ENCODE measurements at regions not wholly inside any gene's neighbourhood (a gene's known extent, or its start where the extent isn't known, plus 50 kb on each side); places are given as distances from the start of the nearest gene placed in this dataset.

DNA sequence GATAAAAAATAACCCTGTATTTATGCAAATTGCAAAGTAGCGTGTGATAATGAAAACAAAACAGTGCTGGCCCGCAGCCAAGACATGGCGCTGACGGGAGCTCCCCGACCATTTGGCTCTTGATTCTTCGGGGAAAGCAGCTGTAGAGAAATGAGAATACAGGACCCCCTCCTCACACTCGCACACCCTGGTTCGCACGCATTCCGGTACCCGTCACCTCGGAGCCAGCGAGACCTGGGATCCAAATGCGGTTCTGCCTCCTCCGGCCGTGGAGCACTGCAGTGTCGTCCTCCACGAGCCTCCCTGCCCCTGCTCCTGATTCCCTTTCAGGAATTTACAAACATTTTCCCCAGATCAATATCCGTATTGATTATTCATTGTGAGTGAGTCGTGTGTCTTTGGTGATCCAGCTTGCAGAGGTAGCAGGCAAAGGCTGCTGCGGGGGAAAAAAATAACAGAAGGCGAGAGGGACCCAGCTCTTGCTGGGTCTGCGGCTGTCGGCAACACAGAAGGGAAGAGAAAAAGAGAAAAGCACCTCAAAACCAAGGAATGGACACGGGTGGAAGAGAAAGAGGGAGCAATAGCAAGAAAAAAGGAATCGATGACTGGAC, 184.1 kb upstream of the ZFHX3 start:
- WGBS, 4 donors, result 73 to 87% (median 80%) methylated on average over 26 of the region's 26 CpGs
- DNase-seq, result no peak
- ATAC-seq, result no peak
- Histone ChIP-seq H3K9me3 (no peaks in the 10 kb centered on the region), H3K27me3 (peaks cover 0 to 3% (median 0%) of the 10 kb centered on the region in 9 donors), H3K4me1 (peaks cover 0 to 31% (median 4%) of the 10 kb centered on the region in 12 donors), H3K27ac (peak overlapping the region in 3 of 12 donors; percentile 4 to 39 (median 19)), H3K36me3 (no peaks in the 10 kb centered on the region), H3K4me3 (peak overlapping the region in 10 of 12 donors; percentile 11 to 51 (median 34))
- TF ChIP-seq POLR2A (IDR thresholded peaks at IDR 0.05), result no peak
- TF ChIP-seq, protein P1, sequence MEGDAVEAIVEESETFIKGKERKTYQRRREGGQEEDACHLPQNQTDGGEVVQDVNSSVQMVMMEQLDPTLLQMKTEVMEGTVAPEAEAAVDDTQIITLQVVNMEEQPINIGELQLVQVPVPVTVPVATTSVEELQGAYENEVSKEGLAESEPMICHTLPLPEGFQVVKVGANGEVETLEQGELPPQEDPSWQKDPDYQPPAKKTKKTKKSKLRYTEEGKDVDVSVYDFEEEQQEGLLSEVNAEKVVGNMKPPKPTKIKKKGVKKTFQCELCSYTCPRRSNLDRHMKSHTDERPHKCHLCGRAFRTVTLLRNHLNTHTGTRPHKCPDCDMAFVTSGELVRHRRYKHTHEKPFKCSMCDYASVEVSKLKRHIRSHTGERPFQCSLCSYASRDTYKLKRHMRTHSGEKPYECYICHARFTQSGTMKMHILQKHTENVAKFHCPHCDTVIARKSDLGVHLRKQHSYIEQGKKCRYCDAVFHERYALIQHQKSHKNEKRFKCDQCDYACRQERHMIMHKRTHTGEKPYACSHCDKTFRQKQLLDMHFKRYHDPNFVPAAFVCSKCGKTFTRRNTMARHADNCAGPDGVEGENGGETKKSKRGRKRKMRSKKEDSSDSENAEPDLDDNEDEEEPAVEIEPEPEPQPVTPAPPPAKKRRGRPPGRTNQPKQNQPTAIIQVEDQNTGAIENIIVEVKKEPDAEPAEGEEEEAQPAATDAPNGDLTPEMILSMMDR (IDR thresholded peaks at IDR 0.05), result no peak
- intact Hi-C loops (cut with DNase I), result no loop called here

DNA sequence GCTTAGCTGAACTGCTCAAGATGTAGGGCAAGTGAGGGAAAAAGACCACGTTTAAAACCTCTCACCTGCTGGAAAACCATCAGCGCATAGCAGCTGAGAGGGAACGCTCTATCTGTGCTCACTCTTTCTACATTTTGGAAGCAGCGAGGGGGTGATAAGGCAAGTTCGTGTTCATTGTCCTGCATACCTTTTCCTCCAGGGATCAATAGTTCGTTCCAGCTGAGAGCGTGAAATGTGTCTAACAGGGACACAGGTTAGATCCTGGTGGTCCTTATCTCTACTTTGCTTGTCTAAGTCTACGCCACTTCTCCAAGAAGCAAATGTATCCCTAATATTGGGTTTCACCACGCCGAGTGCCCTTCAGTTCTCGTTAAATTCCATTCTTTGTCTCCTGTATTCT, 183.5 kb upstream of the ZFHX3 start:
- no peaks in the 10 kb centered on the region for H3K36me3 ChIP-seq
- ATAC-seq, result no peak
- H3K9me3 ChIP-seq, result no peaks in the 10 kb centered on the region
- TF ChIP-seq, protein P1 (IDR thresholded peaks at IDR 0.05), result no peak
- no peak for TF ChIP-seq POLR2A (IDR thresholded peaks at IDR 0.05)
- WGBS, 4 donors, result 81 to 91% (median 84%) methylated on average over 11 of the region's 11 CpGs
- H3K4me3 ChIP-seq, result peak overlapping the region in 1 of 12 donors; percentile 51
- H3K27ac ChIP-seq, result no peak overlapping the region
- H3K27me3 ChIP-seq, result peaks cover 0 to 3% (median 0%) of the 10 kb centered on the region in 9 donors
- intact Hi-C loops (cut with DNase I), result no loop called here
- no peak for DNase-seq
- peaks cover 0 to 31% (median 4%) of the 10 kb centered on the region in 12 donors for H3K4me1 ChIP-seq

DNA sequence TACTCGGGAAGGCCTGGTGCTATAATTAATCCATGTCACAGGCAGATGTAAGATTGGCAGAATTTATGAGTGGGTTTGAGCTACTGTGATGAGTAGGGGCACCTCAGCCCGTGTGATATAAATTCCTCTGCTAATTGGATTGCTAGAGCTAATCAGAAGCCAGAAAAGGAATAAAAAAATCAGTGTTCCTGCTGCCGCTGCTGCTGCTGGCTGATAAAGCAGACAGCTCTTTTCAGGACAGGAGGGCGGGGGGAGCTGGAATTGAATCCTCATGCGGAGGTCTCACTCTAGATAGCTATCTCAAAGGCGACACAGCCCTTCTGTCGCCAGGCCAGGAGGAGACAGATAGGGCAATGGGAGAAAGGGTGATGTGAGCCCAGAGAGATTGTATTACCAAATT, 182.7 kb upstream of the ZFHX3 start:
- Histone ChIP-seq H3K9me3 (no peaks in the 10 kb centered on the region), H3K36me3 (no peaks in the 10 kb centered on the region), H3K4me3 (no peak overlapping the region), H3K4me1 (peaks cover 0 to 30% (median 4%) of the 10 kb centered on the region in 12 donors), H3K27ac (no peak overlapping the region), H3K27me3 (no peaks in the 10 kb centered on the region)
- TF ChIP-seq POLR2A (IDR thresholded peaks at IDR 0.05), result no peak
- TF ChIP-seq, protein P1 (IDR thresholded peaks at IDR 0.05), result no peak
- DNase-seq, result no peak
- no peak for ATAC-seq
- 65 to 73% (median 69%) methylated on average over 7 of the region's 7 CpGs for WGBS, 4 donors
- intact Hi-C loops (cut with DNase I), result no loop called here

DNA sequence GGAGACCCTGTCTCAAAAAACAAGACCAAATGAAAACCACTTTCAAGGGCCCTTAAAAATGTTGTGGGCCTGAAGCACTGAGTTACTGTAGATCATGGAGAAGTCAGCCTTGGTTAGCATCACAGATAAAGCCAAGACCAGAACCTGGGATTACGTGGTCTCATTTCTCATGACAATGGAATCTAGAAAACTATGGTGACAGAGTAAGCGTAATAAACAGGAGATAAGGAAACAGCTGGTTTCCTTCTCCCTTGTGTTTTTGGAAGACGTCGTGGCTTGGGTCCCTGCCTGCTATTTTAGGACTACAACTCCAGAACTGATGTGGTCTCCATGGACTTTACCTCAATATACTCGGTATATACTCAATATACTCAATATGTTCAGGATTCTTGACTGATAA, 180.7 kb upstream of the ZFHX3 start:
- Histone ChIP-seq H3K4me3 (no peak overlapping the region), H3K27me3 (no peaks in the 10 kb centered on the region), H3K36me3 (no peaks in the 10 kb centered on the region), H3K9me3 (no peaks in the 10 kb centered on the region), H3K4me1 (peaks cover 0 to 17% (median 4%) of the 10 kb centered on the region in 12 donors), H3K27ac (peak overlapping the region in 6 of 12 donors; percentile 19 to 61 (median 33))
- peak in 3 of 5 donors; percentile 24 to 34 (median 32) for DNase-seq
- TF ChIP-seq, protein P1 (IDR thresholded peaks at IDR 0.05), result no peak
- TF ChIP-seq POLR2A (IDR thresholded peaks at IDR 0.05), result no peak
- WGBS, 4 donors, result 29 to 34% (median 30%) methylated on average over 5 of the region's 5 CpGs
- intact Hi-C loops (cut with DNase I), result no loop called here
- ATAC-seq, result peak; percentile 21 to 74 (median 48)
